ENCODE measurements at regions not wholly inside any gene's neighbourhood (a gene's known extent, or its start where the extent isn't known, plus 50 kb on each side); places are given as distances from the start of the nearest gene placed in this dataset.

GRCh38 chr11:45597097-45597496 lies 68.3 kb downstream of the CHST1 start:
- no peak for DNase-seq (ENCODE audit: low read depth in 3 of 3)

- DNase-seq (ENCODE audit: low read depth in 3 of 3) = no peak
Measured at GRCh38 chr11:45596571-45596970, 68.9 kb downstream of the CHST1 start.

GRCh38 chr11:45593992-45594391 lies 71.4 kb downstream of the CHST1 start:
- no peak for DNase-seq (ENCODE audit: low read depth in 3 of 3)

- DNase-seq (ENCODE audit: low read depth in 3 of 3) = no peak
Measured at GRCh38 chr11:45592636-45593035, 72.8 kb downstream of the CHST1 start.

GRCh38 chr11:45590743-45591142 lies 74.7 kb downstream of the CHST1 start:
- DNase-seq (ENCODE audit: low read depth in 3 of 3) = no peak

GRCh38 chr11:45585205-45585604 lies 80.2 kb downstream of the CHST1 start:
- no peak for DNase-seq (ENCODE audit: low read depth in 3 of 3)

- no peak for DNase-seq (ENCODE audit: low read depth in 3 of 3)
Measured at GRCh38 chr11:45583981-45584566, 81.3 kb downstream of the CHST1 start.

GRCh38 chr11:45580399-45580798 lies 85.0 kb downstream of the CHST1 start:
- no peak for DNase-seq (ENCODE audit: low read depth in 3 of 3)

GRCh38 chr11:45578316-45578715 lies 87.1 kb downstream of the CHST1 start:
- no peak for DNase-seq (ENCODE audit: low read depth in 3 of 3)

- DNase-seq (ENCODE audit: low read depth in 3 of 3) = no peak
Measured at GRCh38 chr11:45577752-45578151, 87.7 kb downstream of the CHST1 start.

GRCh38 chr11:45576461-45577215 lies 88.8 kb downstream of the CHST1 start:
- no peak for DNase-seq (ENCODE audit: low read depth in 3 of 3)

- no peak for DNase-seq (ENCODE audit: low read depth in 3 of 3)
Measured at GRCh38 chr11:45573728-45574127, 91.7 kb downstream of the CHST1 start.

- DNase-seq (ENCODE audit: low read depth in 3 of 3) = no peak
Measured at GRCh38 chr11:45572354-45573123, 92.9 kb downstream of the CHST1 start.

GRCh38 chr11:45569776-45570175 lies 95.6 kb downstream of the CHST1 start:
- DNase-seq (ENCODE audit: low read depth in 3 of 3) = no peak

GRCh38 chr11:45568049-45568448 lies 97.4 kb downstream of the CHST1 start:
- DNase-seq (ENCODE audit: low read depth in 3 of 3) = no peak

GRCh38 chr11:45565446-45565988 lies 99.9 kb downstream of the CHST1 start:
- no peak for DNase-seq (ENCODE audit: low read depth in 3 of 3)

GRCh38 chr11:45563810-45564209 lies 101.6 kb downstream of the CHST1 start:
- no peak for DNase-seq (ENCODE audit: low read depth in 3 of 3)

- DNase-seq (ENCODE audit: low read depth in 3 of 3) = no peak
Measured at GRCh38 chr11:45563171-45563570, 102.3 kb downstream of the CHST1 start.

- DNase-seq (ENCODE audit: low read depth in 3 of 3) = no peak
Measured at GRCh38 chr11:45560913-45561281, 104.5 kb downstream of the CHST1 start.

- DNase-seq (ENCODE audit: low read depth in 3 of 3) = no peak
Measured at GRCh38 chr11:45560155-45560912, 105.1 kb downstream of the CHST1 start.

- DNase-seq (ENCODE audit: low read depth in 3 of 3) = no peak
Measured at GRCh38 chr11:45556851-45557707, 108.3 kb downstream of the CHST1 start.

All from stimulated activated CD4-positive, alpha-beta T cell treated with anti-CD3 and anti-CD28 coated beads, TNF-alpha, amount 100 ng/mL, for 24 hours (primary cell).